ENCODE measurements at regions not wholly inside any gene's neighbourhood (a gene's known extent, or its start where the extent isn't known, plus 50 kb on each side); places are given as distances from the start of the nearest gene placed in this dataset.

GRCh38 chr2:15748736-15749323, 157.2 kb downstream of the DDX1 start:
- TF ChIP-seq CTCF (IDR thresholded peaks at IDR 0.05) (peak in 1 of 6 experiments; percentile 12), POLR2A (IDR thresholded peaks at IDR 0.05) (no peak)
